GM19468 (cell line): ENCODE measurements at regions not wholly inside any gene's neighbourhood (a gene's known extent, or its start where the extent isn't known, plus 50 kb on each side); places are given as distances from the start of the nearest gene placed in this dataset.

Experiments
- ATAC-seq: cut with Tn5 transposase; IDR thresholded peaks from one replicate; pipeline ENCODE4 v1.9.1; 2021; ENCODE audit warnings: mild to moderate bottlenecking, moderate library complexity, moderate number of reproducible peaks; ENCODE audit not compliant: unreplicated experiment; ENCODE audit errors: extremely low read depth

DNA sequence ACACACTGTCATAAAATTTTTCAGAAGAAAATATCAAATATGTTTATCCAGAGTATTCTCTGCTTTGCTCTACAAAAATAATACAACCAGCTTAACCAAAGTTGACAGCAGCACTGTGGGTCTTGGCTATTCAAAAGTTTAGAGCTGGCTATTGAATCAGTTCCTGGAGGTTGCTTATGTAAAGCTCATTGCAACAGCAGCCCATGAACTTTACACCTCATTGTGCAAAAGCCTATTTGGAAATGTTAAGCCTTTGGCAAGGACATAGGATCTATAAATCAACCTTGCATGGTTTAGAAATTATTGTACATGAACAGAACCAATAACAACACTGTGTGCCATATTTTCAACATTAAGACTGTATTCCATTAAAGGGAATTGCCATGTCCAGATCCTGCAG lies 714.9 kb downstream of the ADGRL2 start:
- ATAC-seq, result no peak

DNA sequence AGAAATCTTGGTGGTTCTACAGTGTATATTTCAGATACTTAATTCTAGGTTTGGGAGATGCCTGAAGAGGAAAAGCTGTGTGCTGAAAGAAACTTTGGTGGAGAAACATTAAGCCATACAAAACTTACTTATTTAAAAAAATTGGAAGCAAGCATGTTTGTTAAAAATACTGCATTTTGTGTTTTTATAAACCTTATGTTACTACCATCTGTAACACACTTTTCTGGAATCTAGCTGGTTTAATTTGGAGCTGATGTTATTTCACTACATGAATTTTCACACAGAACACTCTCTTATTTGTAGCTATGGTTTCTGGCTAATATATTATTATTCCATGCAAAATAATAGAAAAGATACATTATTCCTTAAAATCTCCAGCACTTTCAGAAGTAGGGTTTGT lies 710.7 kb downstream of the ADGRL2 start:
- ATAC-seq, result no peak

DNA sequence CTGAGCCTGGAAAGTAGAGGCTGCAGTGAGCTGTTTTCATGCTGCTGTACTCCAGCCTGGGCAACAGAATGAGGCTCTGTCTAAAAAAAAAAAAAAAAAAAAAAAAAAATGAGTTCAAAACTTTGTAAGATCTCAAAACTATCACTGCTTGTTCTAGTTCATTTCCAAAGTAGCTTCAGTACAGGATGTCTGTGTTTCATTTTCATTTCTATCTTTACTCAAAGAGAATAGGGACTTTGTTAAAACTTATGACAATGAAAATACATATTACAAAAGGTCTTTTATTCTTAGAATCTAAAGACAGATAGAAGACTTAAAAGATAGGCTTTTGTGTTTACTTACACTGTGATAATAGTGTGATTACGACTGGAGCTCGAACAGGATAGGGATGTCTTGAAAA lies 709.7 kb downstream of the ADGRL2 start:
- no peak for ATAC-seq

DNA sequence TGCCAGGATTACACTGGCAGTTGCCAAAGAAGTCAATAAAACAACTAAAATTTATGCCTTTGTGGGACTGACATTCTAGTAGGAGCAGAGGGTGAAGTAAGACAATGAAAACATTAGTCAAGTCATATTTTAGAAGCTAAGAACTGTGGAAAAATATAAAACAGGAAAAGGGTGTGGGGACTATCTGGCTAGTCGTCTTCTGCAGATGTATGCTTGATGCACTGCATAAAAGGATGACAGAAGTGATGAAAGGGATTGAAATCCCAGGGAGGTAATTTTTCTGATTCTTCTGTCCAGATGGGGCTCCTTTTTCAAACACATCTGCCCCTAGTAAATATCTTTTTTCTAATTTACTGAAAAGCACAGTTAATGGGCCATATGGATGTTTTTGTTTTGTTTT lies 706.3 kb downstream of the ADGRL2 start:
- ATAC-seq, result no peak

DNA sequence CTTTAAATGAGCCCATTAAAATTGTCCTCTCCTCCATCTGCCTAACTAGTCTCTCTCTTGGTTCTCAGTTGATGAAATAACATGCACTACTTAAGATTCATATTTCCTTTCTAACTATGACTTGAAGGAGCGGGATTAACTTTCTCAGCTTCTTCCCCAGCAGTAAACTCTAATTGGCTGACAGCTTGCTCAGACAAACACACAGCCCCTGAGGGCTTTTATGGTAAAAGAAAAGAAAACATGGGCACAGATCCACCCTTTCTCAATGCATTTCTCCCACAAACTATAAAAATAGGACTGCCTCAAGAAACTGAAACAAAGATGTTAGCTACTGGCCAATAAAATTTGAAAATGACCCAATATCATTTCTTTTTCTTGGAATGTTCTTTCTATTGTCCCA lies 703.1 kb downstream of the ADGRL2 start:
- ATAC-seq, result no peak

DNA sequence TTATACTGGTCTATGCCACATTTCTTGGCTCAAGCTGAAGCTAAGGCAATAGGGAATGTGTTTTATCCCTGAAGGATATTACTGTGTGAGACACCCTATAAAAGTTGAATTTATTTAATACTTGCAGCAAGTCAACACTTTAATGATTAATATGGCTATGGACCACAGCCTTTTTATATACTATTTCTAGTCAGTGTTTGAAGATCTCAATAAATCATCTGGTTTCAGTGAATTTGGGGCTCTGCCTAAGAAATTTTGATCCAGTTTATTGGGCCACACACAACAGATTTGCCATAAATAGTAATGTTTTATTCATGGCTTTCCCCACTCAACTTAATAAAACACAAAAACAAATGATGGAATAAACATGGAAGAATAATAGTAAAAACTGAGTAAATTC lies 698.3 kb downstream of the ADGRL2 start:
- ATAC-seq, result no peak

DNA sequence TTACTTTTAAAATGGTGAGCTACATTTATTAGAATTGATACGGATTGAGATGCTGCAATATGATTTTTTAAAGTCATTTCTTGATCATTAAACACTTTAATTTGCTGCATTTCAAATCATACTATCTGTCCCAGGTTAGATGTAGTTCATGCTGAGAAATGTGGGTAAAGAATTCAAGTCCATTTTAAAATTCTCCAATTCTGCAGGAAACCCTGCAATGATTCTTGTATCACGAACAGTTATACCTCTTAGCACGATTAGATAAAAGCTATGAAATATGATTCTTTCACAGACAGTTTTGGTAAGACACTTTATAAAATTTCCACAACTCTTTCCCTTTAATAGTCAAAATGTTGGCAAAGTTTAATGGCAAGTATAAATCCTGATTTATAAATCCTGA lies 693.4 kb downstream of the ADGRL2 start:
- no peak for ATAC-seq

DNA sequence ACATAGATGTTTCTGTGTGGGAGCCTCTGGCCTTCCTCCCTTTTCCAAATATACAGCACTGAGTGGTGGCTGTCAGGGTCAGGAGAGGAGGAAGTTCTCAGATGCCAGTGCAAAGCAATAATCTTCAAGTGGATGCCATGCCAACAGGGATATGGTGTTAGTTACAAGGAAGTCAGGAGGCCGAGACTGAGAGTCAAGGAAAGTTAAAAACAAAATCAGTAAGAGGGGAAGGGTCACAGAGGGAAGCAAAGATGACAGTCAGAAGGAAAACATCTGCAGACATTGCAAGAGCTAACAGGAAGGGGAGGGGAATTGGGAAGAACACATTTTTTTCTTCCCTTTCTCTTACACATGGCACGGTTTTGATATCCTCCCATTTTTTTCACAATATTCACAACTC lies 691.4 kb downstream of the ADGRL2 start:
- ATAC-seq, result no peak

DNA sequence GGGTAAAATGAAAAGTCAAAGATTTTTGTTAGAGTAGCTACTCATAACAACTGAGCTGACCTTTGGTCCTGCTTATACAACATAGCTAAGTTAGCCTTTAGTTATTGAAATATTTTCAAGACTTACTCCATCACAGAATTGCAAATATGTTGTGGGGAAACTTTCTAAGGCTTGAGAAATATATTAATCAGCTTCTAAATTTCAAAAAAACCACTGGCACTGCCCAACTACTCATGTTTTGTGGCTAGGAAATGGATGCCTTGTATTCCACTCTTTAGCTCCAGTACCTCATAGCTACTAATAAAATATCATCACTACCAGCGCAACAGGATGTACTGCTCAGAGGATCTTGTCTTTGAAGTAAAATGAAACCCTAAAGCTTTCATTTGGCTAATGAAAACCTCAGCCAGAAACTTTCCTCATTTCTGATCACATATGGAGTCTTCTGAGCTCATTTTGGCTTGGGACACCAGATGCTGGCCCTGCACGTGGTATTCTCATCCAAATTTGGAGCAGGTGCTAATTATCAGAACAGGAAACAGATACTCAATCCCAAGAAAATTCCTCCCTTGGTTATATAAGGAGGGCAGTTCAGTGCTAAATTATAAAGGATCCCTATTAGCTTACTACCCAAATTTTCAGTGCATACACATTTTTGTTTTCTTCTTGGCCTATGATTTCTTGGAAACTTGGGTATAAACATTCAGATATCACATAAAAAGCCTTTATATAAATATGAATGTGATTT lies 690.7 kb downstream of the ADGRL2 start:
- ATAC-seq, result no peak

DNA sequence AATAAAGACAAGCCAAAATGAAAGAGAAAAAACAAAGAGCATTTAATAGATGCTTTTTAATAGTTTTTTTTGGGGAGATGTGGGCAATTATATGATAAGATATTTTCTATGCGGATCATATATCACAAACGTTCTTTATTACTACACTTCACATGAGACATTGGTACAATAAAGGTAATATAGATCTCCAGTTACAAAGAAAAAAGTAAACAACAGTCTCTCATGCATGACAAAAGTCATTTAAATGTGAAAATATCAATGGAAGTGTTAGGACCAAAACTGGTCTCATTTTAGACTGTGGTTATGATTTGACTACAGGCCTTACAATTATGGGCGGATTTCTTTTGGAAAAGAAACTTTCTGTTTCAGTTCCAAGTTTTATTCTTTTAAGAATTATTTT lies 687.0 kb downstream of the ADGRL2 start:
- ATAC-seq, result no peak

DNA sequence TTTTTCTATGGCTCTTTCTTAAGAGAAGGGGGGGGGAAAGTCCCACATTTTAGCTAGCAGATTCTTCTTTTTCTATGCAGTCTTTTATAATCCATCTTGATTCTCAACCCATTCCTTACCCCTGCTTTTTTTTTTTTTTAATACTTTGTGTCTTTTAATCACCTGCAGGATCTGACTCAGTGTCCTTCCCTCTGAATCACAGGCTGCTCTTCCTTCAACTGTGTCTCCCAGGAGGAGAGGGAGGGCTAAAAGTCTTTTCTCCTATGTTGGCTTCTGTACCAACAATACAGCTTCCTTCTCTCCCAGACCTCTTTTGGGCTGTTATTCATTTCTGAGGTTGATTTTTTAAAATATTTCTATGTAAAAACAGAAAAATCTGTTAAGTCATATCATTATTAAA lies 686.2 kb downstream of the ADGRL2 start:
- ATAC-seq, result no peak

DNA sequence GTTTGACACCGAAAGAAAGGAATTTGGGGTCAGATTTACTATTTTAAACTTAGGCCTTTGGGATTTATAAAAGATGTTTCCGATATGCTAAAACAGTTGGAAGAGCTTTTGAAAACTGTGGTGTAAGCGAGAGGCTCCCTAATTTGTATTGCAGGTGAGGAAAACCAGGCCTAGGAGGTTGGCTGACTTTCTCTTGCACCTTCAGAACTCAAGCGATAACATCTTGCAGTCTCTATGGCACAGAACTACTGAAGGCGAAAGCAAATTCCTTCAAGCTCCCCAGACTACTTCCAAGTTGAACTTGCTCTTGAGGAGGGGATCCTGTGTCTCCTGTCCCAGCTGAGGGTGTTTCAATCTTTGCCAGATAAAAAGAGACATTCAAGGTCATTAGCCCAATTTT lies 685.7 kb downstream of the ADGRL2 start:
- no peak for ATAC-seq

DNA sequence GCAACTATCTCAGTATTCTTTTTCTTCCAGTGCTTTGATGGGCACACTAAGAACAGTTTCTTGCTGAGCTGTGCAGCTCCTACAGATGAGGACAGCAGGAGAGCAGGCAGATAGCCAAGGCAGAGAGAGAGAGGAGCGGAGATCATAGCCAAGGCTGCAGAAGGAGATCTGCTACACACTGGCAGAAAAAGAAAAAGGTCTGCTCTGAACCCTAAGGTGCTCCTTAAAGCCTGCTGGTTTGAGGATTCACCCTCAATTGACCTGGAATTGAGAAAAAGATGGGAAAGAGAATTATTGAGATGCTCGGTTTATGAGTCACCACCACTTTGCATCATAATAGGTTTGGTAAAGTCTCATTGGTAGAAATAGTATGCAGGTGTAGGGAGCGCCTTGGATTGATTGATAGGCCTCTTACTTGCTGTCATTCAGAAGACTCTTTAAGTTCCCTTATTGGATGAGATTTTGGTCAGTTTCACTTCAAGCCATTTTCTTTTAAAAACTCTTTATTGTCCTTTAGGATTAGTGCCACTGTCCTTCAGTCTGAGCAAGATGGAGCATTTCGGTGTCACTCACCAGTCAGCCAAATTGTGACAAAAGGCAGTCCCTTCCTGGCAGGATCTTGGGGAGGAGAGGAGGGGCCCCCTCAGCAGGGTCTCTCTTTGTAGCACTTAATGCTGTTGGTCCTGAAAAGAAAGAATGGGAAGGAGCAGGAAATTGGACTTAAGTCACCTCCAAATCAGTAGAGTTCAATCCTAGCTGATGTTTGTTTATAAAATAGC lies 685.0 kb downstream of the ADGRL2 start:
- no peak for ATAC-seq

DNA sequence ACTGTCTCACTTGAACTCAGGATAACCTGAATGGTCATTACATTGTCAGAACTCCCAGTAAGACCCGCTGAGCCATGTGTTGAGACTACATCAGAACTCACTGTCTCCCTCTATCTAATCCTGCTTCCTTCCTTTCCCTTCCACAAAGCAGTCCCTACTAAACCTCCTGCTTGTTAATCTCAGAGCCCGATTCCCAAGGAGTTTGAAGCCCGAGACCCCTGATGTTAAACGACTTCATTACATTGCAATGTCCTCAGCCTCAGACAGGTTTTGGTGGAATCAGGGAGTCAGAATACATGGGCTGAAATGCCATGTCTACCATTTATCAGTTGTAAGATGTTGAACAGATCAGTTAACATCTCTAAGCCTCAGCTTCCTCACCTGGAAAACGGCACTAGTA lies 682.4 kb downstream of the ADGRL2 start:
- ATAC-seq, result no peak

DNA sequence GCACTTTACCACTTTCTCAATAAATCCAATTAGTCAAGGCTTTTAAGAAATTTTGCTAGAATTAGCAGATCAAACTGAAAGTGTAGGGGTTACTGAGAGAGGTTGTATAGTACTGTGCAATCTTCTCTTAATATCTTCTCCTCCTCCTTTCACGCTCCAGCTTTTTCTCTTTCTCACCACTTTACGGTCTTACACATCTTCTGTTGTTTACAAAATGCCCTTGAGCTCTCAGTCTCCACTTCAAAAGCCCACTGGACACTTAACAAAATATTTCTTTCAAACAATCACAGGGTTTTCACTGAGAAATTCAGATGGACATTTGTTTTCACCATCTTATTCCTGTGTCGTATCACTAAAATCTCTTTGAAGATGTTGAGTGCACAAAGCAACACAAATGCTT lies 678.2 kb downstream of the ADGRL2 start:
- ATAC-seq, result no peak

DNA sequence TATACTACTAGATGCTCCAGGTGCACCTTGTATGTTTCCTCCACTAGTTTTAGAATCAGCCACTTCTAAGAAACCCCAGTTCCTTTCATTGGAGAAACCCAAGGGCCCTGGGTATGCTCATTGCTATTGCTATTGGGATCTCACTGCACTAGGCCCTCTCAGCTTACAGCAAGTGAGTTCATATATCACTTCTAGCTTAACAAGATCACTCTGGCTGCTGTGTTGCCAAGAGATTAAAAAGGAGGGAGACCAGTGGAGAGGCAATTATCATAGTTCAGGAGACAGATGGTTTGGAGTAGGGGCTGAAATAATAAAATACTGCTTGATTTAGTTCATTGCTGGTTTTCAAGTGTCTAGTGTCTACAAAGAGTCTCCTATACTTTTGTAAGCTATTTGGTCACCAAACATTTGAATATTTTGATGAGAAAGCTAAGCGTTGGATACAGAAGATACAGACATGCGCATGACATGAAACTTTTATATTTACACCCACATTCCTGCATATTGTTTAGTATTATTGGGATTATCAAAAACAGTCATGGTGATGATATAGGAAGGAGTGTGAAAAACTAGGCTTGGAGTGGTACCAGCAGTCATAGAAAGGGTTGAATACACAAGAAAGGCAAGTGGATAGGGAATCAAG lies 671.9 kb downstream of the ADGRL2 start:
- no peak for ATAC-seq

DNA sequence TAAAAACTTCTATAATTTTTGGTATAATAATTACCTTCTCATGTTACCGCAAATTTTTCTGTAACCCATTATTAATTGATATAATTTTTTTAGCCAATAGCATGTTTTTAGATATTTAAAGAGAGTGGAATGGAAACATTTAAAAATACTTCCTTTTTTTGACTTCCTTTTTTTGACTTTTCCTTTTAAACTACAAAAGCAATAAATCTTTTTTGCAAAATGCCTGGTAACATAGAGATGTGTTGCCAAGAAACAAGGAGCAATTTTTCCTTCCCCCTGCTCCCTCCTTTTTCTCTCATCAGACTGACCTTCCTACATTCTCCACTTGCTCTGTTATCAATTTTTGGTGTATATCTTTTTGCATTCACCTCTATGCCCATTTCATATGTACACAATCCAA lies 666.2 kb downstream of the ADGRL2 start:
- no peak for ATAC-seq

DNA sequence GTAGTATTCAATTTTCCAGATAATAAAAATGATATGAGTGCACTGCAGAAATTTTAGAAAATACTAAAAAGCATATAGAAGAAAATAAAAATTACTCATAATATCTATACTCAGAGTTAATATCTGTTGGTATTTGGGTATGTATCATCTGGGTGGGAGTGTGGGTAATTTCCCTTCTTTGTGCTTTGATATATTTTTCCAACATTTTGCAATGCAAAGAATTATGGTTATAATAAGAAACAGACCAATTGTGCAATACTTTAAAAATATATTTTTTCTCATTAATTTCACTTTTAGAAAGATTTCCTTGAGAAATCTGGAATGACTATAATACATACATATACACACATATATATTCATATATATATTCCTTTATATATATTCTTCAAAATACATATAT lies 665.7 kb downstream of the ADGRL2 start:
- ATAC-seq, result no peak

DNA sequence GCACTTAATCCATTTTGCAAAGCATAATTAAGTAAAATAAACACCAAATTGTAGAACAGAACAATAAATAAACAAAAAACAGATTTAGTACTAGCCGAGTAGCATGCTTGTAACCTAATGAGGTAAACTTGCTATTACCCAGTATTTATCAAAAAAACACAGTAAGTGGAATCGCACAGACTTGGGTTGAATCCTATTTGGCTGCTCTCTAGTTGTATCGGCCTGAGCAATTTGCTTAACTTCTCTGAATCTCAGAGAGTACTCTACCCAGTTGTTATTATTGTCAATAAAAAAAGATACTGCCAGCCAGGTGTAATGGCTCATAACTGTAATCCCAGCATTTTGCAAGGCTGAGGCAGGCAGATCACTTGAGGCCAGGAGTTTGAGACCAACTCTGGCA lies 664.3 kb downstream of the ADGRL2 start:
- ATAC-seq, result no peak

DNA sequence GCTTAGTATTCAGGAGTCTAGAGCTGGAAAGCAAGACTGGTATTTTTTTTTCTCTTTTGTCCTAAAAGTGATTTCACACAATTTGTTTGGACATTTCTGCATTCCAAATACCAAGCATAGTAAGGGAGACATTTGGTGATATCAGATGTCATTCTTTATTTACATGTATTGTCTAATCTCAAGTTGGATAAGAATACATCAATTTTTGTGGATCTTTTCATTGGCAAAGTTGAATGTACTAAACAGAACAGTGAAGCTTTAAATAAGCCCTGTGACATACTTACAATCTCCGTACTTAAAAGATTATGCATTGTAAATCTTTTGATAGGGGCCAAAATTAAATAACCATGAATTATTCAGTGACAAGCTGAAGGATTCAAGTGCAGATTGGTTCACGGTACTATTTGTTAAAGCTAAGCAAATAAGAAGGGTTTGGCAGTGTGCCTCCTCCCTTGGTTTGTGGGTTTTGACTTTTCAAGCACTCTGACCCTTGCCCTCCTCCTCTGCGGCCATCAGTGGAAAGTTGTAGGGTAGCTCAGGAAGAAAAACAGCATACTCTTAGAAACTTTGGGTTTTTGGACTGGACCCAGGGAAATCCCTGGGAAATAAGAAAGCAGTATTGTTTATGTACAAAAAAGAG lies 663.7 kb downstream of the ADGRL2 start:
- ATAC-seq, result no peak

DNA sequence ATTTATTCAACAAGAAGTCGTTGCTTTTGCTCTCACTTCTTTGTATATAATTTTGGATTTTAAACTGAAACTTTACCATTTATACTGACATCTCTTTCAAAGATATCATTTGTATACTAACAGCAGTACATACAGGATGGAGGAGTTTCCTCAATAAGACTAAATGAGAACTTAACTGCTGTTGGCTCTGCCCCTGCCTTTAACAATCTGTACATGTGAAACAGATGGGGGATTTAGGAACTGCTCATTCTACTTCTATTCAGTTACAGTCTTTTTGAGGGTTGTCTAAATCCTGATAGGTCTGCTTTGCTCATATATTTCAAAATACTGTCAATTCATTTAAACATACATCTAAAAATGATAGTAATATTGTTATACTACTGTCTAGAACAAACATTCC lies 663.2 kb downstream of the ADGRL2 start:
- ATAC-seq, result no peak
